Gastroesophageal sphincter (tissue), 4 donors: ENCODE measurements at regions not wholly inside any gene's neighbourhood (a gene's known extent, or its start where the extent isn't known, plus 50 kb on each side); places are given as distances from the start of the nearest gene placed in this dataset.
A peak's percentile ranks its signal among the peaks of the same experiment; 100 is the strongest.

ENCODE experiments used
- ATAC-seq: fragments of 150-250 bp; one replicate; pipeline ENCODE4 v1.9.1; 2016; ENCODE audit warnings: mild to moderate bottlenecking, moderate library complexity
- H3K27ac ChIP-seq, 4 donors: fragments of 200-600 bp; sonication (generic) in 3 of 4; 1 replicate in 3 of 4; 2 replicates in 1 of 4; pipeline ENCODE4 v1.5.1; 2016 to 2019
- H3K27me3 ChIP-seq: fragments of 200-600 bp; sonication (generic); one replicate; pipeline ENCODE4 v1.5.1; 2019
- H3K36me3 ChIP-seq, 2 donors: fragments of 200-600 bp; sonication (generic); one replicate each; pipeline ENCODE4 v1.5.1; 2019; ENCODE audit warnings: control low read depth in 1 of 2
- H3K4me1 ChIP-seq, 3 donors: fragments of 200-600 bp; sonication (generic); 1 replicate in 2 of 3; 2 replicates in 1 of 3; pipeline ENCODE4 v1.5.1; 2016 to 2019; ENCODE audit warnings: control low read depth in 2 of 3
- H3K4me3 ChIP-seq, 2 donors: fragments of 200-600 bp; sonication (generic); one replicate each; pipeline ENCODE4 v1.5.1; 2019; ENCODE audit warnings: mild to moderate bottlenecking in 1 of 2, moderate library complexity in 1 of 2
- H3K9me3 ChIP-seq, 3 donors: fragments of 200-600 bp; sonication (generic); one replicate each; pipeline ENCODE4 v1.5.1; 2017 to 2019; ENCODE audit warnings: control low read depth in 2 of 3
- EP300 ChIP-seq: sonication (generic); formaldehyde crosslinking; IDR thresholded peaks from one replicate; pipeline ENCODE4 v1.6.1; 2017; ENCODE audit warnings: antibody characterized with exemption, mild to moderate bottlenecking
- POLR2A ChIP-seq, 2 donors: fragments of 450-650 bp; IDR thresholded peaks; one replicate each; pipeline ENCODE4 v1.6.1; 2017; ENCODE audit warnings: antibody characterized with exemption in 2 of 2, mild to moderate bottlenecking in 2 of 2, moderate library complexity in 1 of 2
- POLR2AphosphoS5 ChIP-seq: sonication (generic); formaldehyde crosslinking; IDR thresholded peaks from one replicate; pipeline ENCODE4 v1.6.1; 2017; ENCODE audit warnings: antibody characterized with exemption
- WGBS, 2 donors: methylation state at CpG; one replicate each; pipeline ENCODE4 v1.1.5; 2018; ENCODE audit warnings: low coverage in 1 of 2; 5-methylcytosine and 5-hydroxymethylcytosine counted together
- TF ChIP-seq, protein P1 (sequence below), 4 experiments: fragments of 200-600 bp in 2 of 4; fragments of 450-650 bp in 2 of 4; sonication (generic) in 1 of 4; IDR thresholded peaks; one replicate each; pipeline ENCODE4 v1.5.1; 2017 to 2019; ENCODE audit warnings: antibody characterized with exemption in 4 of 4, mild to moderate bottlenecking in 2 of 4, moderate library complexity in 2 of 4

DNA sequence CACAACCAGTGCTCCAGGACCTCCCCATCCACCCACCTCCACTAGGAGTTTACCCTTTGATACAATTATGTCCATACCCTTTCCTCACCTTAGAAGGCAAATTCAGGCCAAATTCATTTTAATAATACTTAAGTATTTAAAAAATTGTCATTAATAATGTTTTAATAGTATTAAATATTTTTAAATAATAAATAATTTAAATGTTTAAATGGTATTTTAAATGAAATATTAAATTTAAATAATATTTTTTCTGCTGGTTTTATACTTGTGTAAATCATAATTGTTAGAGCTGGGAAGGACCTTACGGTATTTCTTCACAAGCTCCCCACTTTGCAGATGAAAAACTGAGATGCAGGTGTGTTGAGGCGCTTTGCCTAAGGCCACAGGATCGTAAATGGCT lies 67.8 kb downstream of the NRN1 start:
- ATAC-seq = no peak
- Histone ChIP-seq H3K4me3 (no peak overlapping the region), H3K9me3 (peaks cover 0 to 6% (median 0%) of the 10 kb centered on the region in 3 donors), H3K27ac (no peak overlapping the region), H3K36me3 (no peaks in the 10 kb centered on the region), H3K27me3 (peaks cover 3% of the 10 kb centered on the region), H3K4me1 (peaks cover 0 to 17% (median 4%) of the 10 kb centered on the region in 3 donors)
- 75 to 95% methylated on average over 3 of the region's 3 CpGs for WGBS, 2 donors
- TF ChIP-seq POLR2AphosphoS5 (no peak), POLR2A (IDR thresholded peaks at IDR 0.05) (no peak), EP300 (no peak)
- TF ChIP-seq, protein P1, sequence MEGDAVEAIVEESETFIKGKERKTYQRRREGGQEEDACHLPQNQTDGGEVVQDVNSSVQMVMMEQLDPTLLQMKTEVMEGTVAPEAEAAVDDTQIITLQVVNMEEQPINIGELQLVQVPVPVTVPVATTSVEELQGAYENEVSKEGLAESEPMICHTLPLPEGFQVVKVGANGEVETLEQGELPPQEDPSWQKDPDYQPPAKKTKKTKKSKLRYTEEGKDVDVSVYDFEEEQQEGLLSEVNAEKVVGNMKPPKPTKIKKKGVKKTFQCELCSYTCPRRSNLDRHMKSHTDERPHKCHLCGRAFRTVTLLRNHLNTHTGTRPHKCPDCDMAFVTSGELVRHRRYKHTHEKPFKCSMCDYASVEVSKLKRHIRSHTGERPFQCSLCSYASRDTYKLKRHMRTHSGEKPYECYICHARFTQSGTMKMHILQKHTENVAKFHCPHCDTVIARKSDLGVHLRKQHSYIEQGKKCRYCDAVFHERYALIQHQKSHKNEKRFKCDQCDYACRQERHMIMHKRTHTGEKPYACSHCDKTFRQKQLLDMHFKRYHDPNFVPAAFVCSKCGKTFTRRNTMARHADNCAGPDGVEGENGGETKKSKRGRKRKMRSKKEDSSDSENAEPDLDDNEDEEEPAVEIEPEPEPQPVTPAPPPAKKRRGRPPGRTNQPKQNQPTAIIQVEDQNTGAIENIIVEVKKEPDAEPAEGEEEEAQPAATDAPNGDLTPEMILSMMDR (IDR thresholded peaks at IDR 0.05) = no peak

DNA sequence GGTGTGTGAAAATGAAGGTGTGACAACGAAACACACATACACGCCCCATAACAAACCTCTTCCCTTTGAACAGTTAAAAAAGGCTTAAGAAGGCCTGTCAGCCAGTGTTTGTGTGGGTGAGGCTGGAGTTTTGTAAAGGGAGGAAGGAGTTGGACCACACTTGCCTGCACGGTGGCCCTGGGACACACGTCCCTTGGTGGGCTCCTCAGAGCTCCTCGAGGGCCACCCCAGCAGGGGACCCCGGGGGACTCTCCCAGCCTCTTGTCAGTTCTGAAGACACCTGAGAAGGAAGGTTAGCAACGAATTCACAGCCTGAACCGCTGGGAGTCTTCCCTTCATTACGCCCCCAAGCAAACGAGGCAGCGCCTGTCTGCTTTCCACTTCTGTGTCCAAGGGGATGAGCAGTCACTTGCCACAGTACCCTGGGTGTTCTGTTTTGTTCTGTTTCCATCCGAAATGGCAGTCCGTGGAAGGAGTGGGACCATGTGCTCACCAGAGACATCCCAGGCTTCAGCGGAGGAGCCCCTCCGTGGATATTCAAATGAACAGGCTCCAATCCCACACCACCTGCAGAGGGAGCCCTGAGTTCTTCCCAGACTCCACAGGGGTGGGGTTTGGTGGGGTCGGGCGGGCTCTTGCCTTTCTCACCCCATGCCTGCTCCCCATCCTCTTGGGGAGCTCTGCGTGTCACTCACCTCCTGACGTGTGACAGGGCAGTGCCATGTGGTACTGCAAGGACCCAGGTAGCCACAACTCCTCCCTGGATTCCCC lies 68.6 kb downstream of the NRN1 start:
- WGBS, 2 donors = 77 to 97% methylated on average over 5 to 6 of the region's 19 CpGs
- H3K4me1 ChIP-seq = peaks cover 0 to 17% (median 4%) of the 10 kb centered on the region in 3 donors
- TF ChIP-seq EP300 = no peak
- no peak for TF ChIP-seq POLR2AphosphoS5
- TF ChIP-seq, protein P1 (IDR thresholded peaks at IDR 0.05) = no peak
- TF ChIP-seq POLR2A (IDR thresholded peaks at IDR 0.05) = no peak
- H3K36me3 ChIP-seq = no peaks in the 10 kb centered on the region
- no peak overlapping the region for H3K4me3 ChIP-seq
- peaks cover 0 to 9% (median 0%) of the 10 kb centered on the region in 3 donors for H3K9me3 ChIP-seq
- ATAC-seq = no peak
- peak overlapping the region in 3 of 4 donors; percentile 5 to 23 (median 6) for H3K27ac ChIP-seq
- H3K27me3 ChIP-seq = peaks cover 3% of the 10 kb centered on the region

DNA sequence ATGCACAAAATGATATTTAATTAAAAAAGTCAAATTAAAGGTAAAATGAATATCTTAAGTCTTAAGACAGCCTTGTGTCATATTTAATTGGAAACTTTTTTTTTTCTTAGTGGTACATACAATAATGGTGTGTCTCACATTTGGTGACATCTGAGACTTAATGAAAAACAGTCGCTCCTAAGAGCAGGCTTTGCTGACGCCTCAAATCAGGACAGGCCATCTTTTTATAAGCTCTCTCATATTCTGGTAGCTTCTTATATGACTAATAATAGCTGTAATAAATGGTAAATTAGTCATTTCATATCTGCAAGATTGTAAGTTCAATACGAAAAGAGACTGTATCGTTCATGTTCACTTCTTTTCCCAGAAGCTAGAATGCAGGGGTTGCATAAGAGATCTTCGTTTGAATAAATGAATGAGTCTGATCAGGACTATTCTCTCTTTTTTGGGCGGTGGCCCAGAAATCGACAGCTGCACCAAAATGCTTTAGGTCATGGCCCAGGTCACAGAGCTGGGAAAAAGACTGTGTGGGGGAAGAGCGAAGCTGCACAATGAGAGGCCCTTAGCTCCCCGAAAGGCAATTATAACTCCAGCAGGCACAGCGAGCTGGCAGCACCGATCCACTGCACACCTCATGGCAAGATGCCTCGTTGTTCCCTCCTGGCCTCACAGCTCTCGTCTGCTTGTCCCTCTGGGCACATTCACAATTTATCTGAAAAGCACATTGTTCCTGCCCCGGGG lies 69.4 kb downstream of the NRN1 start:
- Histone ChIP-seq H3K36me3 (no peaks in the 10 kb centered on the region), H3K4me3 (no peak overlapping the region), H3K4me1 (peaks cover 0 to 17% (median 4%) of the 10 kb centered on the region in 3 donors), H3K27ac (peak overlapping the region in 2 of 4 donors; percentile 5 to 23), H3K27me3 (peaks cover 3% of the 10 kb centered on the region), H3K9me3 (peaks cover 0 to 16% (median 0%) of the 10 kb centered on the region in 3 donors)
- TF ChIP-seq, protein P1 (IDR thresholded peaks at IDR 0.05) = no peak
- TF ChIP-seq POLR2AphosphoS5 (no peak), POLR2A (IDR thresholded peaks at IDR 0.05) (no peak), EP300 (no peak)
- WGBS, 2 donors = 71 to 77% methylated on average over 12 of the region's 14 CpGs
- no peak for ATAC-seq

DNA sequence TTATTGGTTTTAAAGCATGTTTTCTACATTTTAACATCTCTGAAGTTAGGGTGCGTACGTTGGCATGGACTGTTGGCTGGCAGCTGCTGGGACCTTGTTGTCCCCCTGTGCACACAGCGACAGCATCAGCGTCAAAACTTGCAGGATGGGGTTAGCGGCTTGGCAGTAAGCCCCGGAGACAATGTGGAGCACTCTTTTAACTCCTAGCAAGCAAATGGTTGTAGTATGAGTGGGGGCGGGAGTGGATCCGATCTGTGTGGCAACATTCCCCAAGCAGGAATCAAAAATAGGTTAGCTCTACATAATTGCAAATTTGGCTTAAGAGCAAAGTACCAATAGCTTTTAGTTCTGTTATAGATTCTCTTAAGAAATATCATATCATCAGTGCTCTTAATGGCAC lies 70.1 kb downstream of the NRN1 start:
- 50 to 58% methylated on average over 2 to 4 of the region's 8 CpGs for WGBS, 2 donors
- Histone ChIP-seq H3K27ac (no peak overlapping the region), H3K36me3 (no peaks in the 10 kb centered on the region)

More for the DNA sequence above, 70.1 kb downstream of the NRN1 start:
- H3K4me3 ChIP-seq = no peak overlapping the region
- peaks cover 0 to 16% (median 4%) of the 10 kb centered on the region in 3 donors for H3K4me1 ChIP-seq
- TF ChIP-seq POLR2AphosphoS5 = no peak
- TF ChIP-seq POLR2A (IDR thresholded peaks at IDR 0.05) = no peak
- TF ChIP-seq EP300 = no peak
- TF ChIP-seq, protein P1 (IDR thresholded peaks at IDR 0.05) = no peak
- H3K27me3 ChIP-seq = peaks cover 3% of the 10 kb centered on the region
- peaks cover 0 to 18% (median 0%) of the 10 kb centered on the region in 3 donors for H3K9me3 ChIP-seq
- ATAC-seq = no peak
